ENCODE measurements at regions not wholly inside any gene's neighbourhood (a gene's known extent, or its start where the extent isn't known, plus 50 kb on each side); places are given as distances from the start of the nearest gene placed in this dataset.

DNA sequence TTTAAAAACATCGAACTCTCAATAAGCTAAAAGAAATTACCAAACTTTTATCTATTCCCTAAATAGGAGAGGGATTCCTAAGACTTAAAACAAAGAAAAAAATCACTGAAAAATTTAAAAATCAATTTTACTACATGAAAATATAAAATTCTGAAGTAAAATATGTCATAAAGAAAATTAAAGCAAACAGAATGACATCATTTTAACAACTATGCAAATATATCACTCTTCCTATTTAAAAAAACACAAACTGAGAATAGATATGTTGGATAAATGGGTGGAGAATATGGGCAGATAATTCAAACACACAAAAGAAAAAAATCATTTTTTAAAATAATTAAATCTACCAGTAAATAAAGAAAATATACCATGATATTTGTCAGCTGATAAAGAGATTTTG is 510.0 kb downstream of the BCL11B start:
- Histone ChIP-seq H3K27me3 (ENCODE audit: insufficient read depth, low read length) (no peaks in the 10 kb centered on the region), H3K4me1 (ENCODE audit: insufficient read depth, low read length) (peaks cover 6% of the 10 kb centered on the region; the same call in 1 of the 2 replicates), H3K36me3 (ENCODE audit: insufficient read depth, low read depth, low read length) (no peaks in the 10 kb centered on the region), H3K4me3 (ENCODE audit: low read length) (no peak overlapping the region), H3K9me3 (ENCODE audit: insufficient read depth, low read depth, low read length) (peaks cover 4% of the 10 kb centered on the region; the same call in 1 of the 2 replicates), H3K27ac (ENCODE audit: low read length) (no peak overlapping the region), H3K9ac (ENCODE audit: low read depth, low read length) (no peak overlapping the region)

DNA sequence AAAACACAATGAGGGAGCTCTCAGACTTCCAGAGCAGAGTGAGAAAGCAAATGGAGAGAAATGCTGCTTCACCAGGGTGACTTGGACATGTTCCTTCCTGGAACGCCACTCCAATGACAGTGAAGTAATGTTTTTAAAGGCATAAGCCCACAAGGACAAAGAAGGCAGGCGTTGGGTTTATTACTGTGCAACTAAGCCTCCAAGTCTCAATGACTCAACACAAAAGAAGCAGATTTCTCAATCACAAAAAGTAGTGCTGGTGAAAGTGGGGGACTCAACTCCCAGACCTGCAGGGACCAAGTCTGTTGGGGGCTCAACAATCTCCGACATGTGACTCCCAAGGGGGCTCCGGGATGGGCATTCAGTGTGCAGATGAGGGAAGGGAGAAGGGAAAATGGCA is 505.2 kb downstream of the BCL11B start:
- Histone ChIP-seq H3K27ac (ENCODE audit: low read length) (no peak overlapping the region), H3K4me1 (ENCODE audit: insufficient read depth, low read length) (peaks cover 6% of the 10 kb centered on the region; the same call in 1 of the 2 replicates), H3K9me3 (ENCODE audit: insufficient read depth, low read depth, low read length) (peaks cover 4% of the 10 kb centered on the region; the same call in 1 of the 2 replicates), H3K4me3 (ENCODE audit: low read length) (no peak overlapping the region), H3K36me3 (ENCODE audit: insufficient read depth, low read depth, low read length) (no peaks in the 10 kb centered on the region), H3K9ac (ENCODE audit: low read depth, low read length) (no peak overlapping the region), H3K27me3 (ENCODE audit: insufficient read depth, low read length) (no peaks in the 10 kb centered on the region)

DNA sequence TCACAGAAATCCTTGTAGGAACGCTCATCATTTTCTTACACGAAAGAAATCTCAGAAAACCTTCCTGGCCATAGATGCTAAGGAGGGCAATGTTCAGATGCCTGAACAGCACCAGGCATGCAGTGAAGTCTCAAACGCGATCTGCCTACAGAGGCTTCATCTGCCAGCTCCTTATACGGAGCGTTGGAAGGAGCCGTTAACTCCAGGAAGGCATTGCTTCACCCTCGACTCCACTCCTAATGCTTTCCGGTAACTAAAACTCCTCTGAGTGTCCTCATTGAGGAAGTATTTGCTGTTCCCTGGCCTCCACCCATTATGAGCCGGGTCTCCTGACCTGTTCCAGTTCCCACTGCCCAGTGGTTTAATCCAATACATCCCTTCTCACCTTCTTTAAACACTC is 502.7 kb downstream of the BCL11B start:
- no peaks in the 10 kb centered on the region for H3K9me3 ChIP-seq (ENCODE audit: insufficient read depth, low read depth, low read length)
- no peak overlapping the region for H3K9ac ChIP-seq (ENCODE audit: low read depth, low read length)
- no peaks in the 10 kb centered on the region for H3K36me3 ChIP-seq (ENCODE audit: insufficient read depth, low read depth, low read length)
- H3K4me1 ChIP-seq (ENCODE audit: insufficient read depth, low read length): peaks cover 6% of the 10 kb centered on the region; the same call in 1 of the 2 replicates
- no peak overlapping the region for H3K27ac ChIP-seq (ENCODE audit: low read length)
- H3K27me3 ChIP-seq (ENCODE audit: insufficient read depth, low read length): no peaks in the 10 kb centered on the region
- H3K4me3 ChIP-seq (ENCODE audit: low read length): no peak overlapping the region

DNA sequence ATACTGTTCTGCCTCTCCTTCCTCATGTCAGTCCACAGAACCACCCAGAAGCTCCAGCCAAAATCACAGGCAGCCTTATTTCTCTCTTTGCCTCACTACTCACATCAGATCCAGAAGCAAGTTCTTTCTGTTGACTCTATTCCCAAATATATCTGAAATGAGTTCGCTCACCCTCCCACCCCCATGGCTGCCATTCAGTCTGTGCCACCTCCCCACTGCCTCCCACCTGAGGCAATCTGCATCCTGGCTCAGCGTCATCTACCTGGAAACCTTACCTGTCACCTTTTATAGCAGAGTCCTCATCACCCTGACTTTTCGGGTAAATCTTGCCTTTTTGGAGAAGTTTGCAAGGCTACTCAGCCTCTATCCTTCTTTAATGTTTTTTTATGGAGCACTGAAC is 501.8 kb downstream of the BCL11B start:
- Histone ChIP-seq H3K36me3 (ENCODE audit: insufficient read depth, low read depth, low read length) (no peaks in the 10 kb centered on the region), H3K4me3 (ENCODE audit: low read length) (no peak overlapping the region), H3K9me3 (ENCODE audit: insufficient read depth, low read depth, low read length) (no peaks in the 10 kb centered on the region), H3K27ac (ENCODE audit: low read length) (no peak overlapping the region), H3K9ac (ENCODE audit: low read depth, low read length) (no peak overlapping the region), H3K27me3 (ENCODE audit: insufficient read depth, low read length) (no peaks in the 10 kb centered on the region), H3K4me1 (ENCODE audit: insufficient read depth, low read length) (peaks cover 8% of the 10 kb centered on the region; the same call in 1 of the 2 replicates)

DNA sequence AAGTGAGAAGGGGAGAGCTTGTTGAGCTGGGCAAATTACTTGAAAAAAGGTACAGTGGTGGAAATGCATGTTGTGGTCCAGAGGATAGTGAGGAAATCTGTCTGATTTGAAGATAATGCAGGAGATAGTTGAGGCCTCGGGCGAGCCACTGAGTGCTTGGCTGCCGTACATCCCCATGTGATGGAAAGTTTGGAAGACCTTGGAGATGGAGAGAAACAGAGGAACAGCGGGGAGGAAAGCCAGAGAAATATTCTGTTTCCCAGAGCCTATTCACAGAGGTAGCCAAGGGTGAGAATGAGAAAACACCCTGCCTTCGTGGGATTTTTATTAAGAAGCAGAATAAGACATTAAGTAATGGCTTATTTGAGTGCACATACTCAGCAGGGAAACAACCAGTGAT is 498.2 kb downstream of the BCL11B start:
- Histone ChIP-seq H3K27me3 (ENCODE audit: insufficient read depth, low read length) (no peaks in the 10 kb centered on the region), H3K4me3 (ENCODE audit: low read length) (no peak overlapping the region), H3K27ac (ENCODE audit: low read length) (no peak overlapping the region), H3K36me3 (ENCODE audit: insufficient read depth, low read depth, low read length) (no peaks in the 10 kb centered on the region), H3K9ac (ENCODE audit: low read depth, low read length) (no peak overlapping the region), H3K4me1 (ENCODE audit: insufficient read depth, low read length) (0 out of 2 replicates have a peak, but pooled peaks cover 5% of the 10 kb centered on the region), H3K9me3 (ENCODE audit: insufficient read depth, low read depth, low read length) (no peaks in the 10 kb centered on the region)

DNA sequence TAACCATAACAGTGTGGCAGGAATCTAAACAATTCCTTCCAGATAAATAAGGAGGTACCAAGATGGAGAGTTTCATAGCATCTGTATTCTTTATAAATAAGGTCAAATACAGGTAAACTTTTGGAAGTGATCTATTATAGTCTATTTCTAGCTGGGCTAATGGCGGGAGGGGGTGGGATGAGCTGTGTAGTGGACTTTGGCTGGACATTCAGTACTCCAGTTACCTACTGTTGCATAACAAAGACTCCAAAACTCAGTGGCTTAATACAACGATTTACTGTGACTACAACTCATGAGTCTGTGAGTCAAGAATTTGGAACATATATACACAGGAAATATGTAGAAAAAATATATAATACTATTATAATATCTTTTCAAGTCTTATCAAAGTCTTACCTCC is 496.1 kb downstream of the BCL11B start:
- Histone ChIP-seq H3K27ac (ENCODE audit: low read length) (no peak overlapping the region), H3K4me1 (ENCODE audit: insufficient read depth, low read length) (0 out of 2 replicates have a peak, but pooled peaks cover 5% of the 10 kb centered on the region), H3K9me3 (ENCODE audit: insufficient read depth, low read depth, low read length) (no peaks in the 10 kb centered on the region), H3K9ac (ENCODE audit: low read depth, low read length) (no peak overlapping the region), H3K36me3 (ENCODE audit: insufficient read depth, low read depth, low read length) (no peaks in the 10 kb centered on the region), H3K27me3 (ENCODE audit: insufficient read depth, low read length) (no peaks in the 10 kb centered on the region), H3K4me3 (ENCODE audit: low read length) (no peak overlapping the region)

DNA sequence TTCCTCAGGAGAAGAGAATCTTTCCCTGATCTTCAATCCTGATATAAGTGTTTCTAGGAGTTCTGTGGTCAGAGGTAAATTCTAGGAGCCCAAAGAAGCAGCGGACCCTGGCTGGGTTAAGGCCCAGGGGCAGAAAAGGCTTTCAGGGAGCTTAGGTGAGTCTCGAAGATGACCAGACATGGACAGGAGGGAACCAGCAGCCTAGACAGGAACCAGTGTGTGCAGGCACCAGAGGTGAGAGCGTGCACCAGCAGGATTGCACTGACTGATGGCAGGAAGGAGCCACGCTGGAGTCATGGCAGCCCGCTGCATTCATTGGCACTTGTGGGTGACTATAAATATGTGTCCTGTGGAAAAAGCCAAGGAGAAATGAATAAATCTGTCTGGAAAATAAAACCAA is 489.9 kb downstream of the BCL11B start:
- Histone ChIP-seq H3K9me3 (ENCODE audit: insufficient read depth, low read depth, low read length) (no peaks in the 10 kb centered on the region), H3K4me1 (ENCODE audit: insufficient read depth, low read length) (no peaks in the 10 kb centered on the region), H3K9ac (ENCODE audit: low read depth, low read length) (no peak overlapping the region), H3K36me3 (ENCODE audit: insufficient read depth, low read depth, low read length) (no peaks in the 10 kb centered on the region), H3K4me3 (ENCODE audit: low read length) (no peak overlapping the region), H3K27ac (ENCODE audit: low read length) (no peak overlapping the region), H3K27me3 (ENCODE audit: insufficient read depth, low read length) (no peaks in the 10 kb centered on the region)

DNA sequence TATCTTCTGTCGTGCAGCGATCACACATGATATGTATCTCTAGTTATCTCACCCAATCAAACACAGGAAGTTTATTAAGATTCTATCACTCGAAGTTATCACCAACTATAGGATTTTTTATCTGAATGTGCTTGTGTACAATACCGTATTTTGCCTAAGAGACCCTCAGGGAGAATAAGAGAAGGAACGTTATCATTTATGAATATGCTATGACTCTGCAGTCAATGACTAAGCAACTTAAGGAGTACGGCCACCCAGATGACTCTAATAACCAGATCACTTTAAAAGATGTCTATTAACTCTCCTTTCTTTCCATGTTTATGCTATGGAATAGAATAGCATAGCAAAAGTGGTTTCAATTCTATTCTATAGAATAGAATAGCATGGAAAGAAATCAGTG is 486.4 kb downstream of the BCL11B start:
- Histone ChIP-seq H3K36me3 (ENCODE audit: insufficient read depth, low read depth, low read length) (no peaks in the 10 kb centered on the region), H3K9me3 (ENCODE audit: insufficient read depth, low read depth, low read length) (no peaks in the 10 kb centered on the region), H3K27ac (ENCODE audit: low read length) (no peak overlapping the region), H3K27me3 (ENCODE audit: insufficient read depth, low read length) (no peaks in the 10 kb centered on the region), H3K9ac (ENCODE audit: low read depth, low read length) (no peak overlapping the region), H3K4me3 (ENCODE audit: low read length) (no peak overlapping the region), H3K4me1 (ENCODE audit: insufficient read depth, low read length) (no peaks in the 10 kb centered on the region)

DNA sequence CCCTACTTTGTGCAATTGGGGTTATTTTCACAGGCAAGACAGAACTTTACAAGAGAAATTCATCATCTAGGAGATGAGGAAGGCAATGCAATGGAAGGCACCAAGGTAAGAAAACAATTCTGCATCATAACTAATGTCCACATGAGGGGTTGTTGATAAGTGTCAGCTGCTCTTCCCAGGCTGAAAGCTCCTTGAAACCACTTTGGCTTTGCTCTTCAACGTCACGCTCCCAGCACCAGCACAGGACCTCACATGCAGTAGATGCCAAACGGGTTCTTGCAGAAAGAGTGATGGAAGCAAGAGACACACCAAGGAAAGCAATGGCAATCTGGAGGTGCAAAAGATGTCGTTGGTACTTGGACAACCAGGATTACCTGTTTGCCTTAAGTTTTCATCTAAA is 485.5 kb downstream of the BCL11B start:
- Histone ChIP-seq H3K36me3 (ENCODE audit: insufficient read depth, low read depth, low read length) (no peaks in the 10 kb centered on the region), H3K9ac (ENCODE audit: low read depth, low read length) (no peak overlapping the region), H3K4me1 (ENCODE audit: insufficient read depth, low read length) (no peaks in the 10 kb centered on the region), H3K4me3 (ENCODE audit: low read length) (no peak overlapping the region), H3K27me3 (ENCODE audit: insufficient read depth, low read length) (no peaks in the 10 kb centered on the region), H3K9me3 (ENCODE audit: insufficient read depth, low read depth, low read length) (no peaks in the 10 kb centered on the region), H3K27ac (ENCODE audit: low read length) (no peak overlapping the region)

DNA sequence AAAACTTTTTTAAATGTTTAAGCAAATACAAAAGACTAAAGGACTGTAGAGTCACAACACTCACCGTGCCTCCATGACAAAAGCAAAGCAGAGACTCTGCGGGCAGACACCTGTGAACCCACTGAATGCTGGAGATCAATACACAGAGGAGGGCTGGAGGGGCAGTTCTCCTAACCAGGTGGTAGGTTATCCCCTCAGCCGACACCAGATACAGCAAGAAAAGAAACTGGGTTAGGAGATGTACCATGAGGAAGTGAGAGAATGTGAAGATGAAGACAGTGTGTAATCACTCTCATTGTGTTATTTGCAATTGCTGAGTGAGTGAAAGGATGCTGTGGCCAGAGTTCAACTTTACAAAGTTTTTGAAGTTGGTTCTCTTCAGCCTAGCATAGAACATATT is 480.3 kb downstream of the BCL11B start:
- no peak overlapping the region for H3K9ac ChIP-seq (ENCODE audit: low read depth, low read length)
- H3K4me1 ChIP-seq (ENCODE audit: insufficient read depth, low read length): no peaks in the 10 kb centered on the region
- no peaks in the 10 kb centered on the region for H3K36me3 ChIP-seq (ENCODE audit: insufficient read depth, low read depth, low read length)
- no peak overlapping the region for H3K4me3 ChIP-seq (ENCODE audit: low read length)
- H3K27me3 ChIP-seq (ENCODE audit: insufficient read depth, low read length): no peaks in the 10 kb centered on the region
- peaks cover 4% of the 10 kb centered on the region; the same call in 1 of the 2 replicates for H3K9me3 ChIP-seq (ENCODE audit: insufficient read depth, low read depth, low read length)
- H3K27ac ChIP-seq (ENCODE audit: low read length): no peak overlapping the region

DNA sequence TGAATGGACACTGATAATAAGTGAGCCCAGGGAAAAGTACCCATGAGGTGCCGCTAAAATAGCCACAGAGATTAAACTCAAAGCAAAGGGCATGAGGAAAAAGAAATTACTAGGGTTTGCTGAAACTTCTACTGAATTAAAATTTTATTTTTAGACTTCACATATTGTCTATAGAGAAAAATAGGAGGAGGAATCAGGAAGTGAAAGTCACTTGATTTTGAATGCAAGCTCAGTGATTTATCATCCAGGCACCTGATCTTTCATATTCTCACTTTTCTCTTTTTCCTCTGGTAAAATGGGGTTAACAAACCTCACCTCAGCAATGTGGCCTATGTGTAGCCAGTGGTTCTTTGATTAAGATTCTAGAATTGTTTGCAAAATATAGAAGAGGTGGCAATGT is 479.8 kb downstream of the BCL11B start:
- Histone ChIP-seq H3K27ac (ENCODE audit: low read length) (no peak overlapping the region), H3K9ac (ENCODE audit: low read depth, low read length) (no peak overlapping the region), H3K36me3 (ENCODE audit: insufficient read depth, low read depth, low read length) (no peaks in the 10 kb centered on the region), H3K4me1 (ENCODE audit: insufficient read depth, low read length) (no peaks in the 10 kb centered on the region), H3K27me3 (ENCODE audit: insufficient read depth, low read length) (no peaks in the 10 kb centered on the region), H3K4me3 (ENCODE audit: low read length) (no peak overlapping the region), H3K9me3 (ENCODE audit: insufficient read depth, low read depth, low read length) (peaks cover 4% of the 10 kb centered on the region; the same call in 1 of the 2 replicates)

DNA sequence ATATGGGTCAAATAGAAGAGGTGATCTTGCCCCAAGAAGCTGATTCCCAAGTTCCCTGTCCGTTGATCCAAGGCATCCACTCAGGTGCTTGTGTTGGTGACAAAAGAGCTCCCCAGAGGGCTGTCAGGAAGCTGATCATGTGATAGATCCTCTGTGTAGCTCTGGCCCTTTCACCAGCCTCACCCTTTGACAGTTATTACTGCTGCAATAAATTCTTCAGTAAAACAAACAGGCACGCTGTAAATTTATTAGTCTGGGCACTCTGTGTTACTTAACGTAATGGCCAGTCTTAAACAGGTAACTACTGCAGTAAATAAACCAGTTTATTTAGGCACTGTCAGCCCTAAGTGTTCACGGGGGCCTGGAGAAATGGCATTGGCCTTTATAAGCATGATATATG is 473.9 kb downstream of the BCL11B start:
- Histone ChIP-seq H3K4me1 (ENCODE audit: insufficient read depth, low read length) (no peaks in the 10 kb centered on the region), H3K36me3 (ENCODE audit: insufficient read depth, low read depth, low read length) (no peaks in the 10 kb centered on the region), H3K27ac (ENCODE audit: low read length) (no peak overlapping the region)

DNA sequence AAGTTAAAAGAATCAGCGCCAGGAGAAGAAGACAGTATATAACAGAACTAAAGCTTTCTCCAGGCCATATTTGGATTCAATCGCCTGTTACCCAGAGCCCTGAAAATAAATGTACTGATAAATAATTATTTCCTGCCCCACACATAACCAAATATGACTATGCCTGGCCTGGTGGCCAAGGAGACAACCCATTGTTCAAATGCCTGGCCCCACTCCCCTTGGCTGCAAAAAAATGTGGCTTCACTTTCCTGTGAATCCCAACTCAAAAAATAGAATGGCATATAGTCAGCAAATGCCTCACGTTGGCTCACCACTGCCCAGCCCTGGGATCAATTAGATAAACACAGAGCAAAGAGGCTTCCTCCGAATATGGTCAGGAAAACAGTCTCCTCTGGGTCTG is 472.1 kb downstream of the BCL11B start:
- H3K4me3 ChIP-seq (ENCODE audit: low read length): no peak overlapping the region
- H3K4me1 ChIP-seq (ENCODE audit: insufficient read depth, low read length): no peaks in the 10 kb centered on the region
- H3K27ac ChIP-seq (ENCODE audit: low read length): no peak overlapping the region
- H3K36me3 ChIP-seq (ENCODE audit: insufficient read depth, low read depth, low read length): no peaks in the 10 kb centered on the region
- H3K9ac ChIP-seq (ENCODE audit: low read depth, low read length): no peak overlapping the region
- H3K27me3 ChIP-seq (ENCODE audit: insufficient read depth, low read length): no peaks in the 10 kb centered on the region
- H3K9me3 ChIP-seq (ENCODE audit: insufficient read depth, low read depth, low read length): no peaks in the 10 kb centered on the region

More for the DNA sequence above, 473.9 kb downstream of the BCL11B start:
- no peak overlapping the region for H3K4me3 ChIP-seq (ENCODE audit: low read length)
- no peaks in the 10 kb centered on the region for H3K27me3 ChIP-seq (ENCODE audit: insufficient read depth, low read length)
- peaks cover 4% of the 10 kb centered on the region; the same call in 1 of the 2 replicates for H3K9me3 ChIP-seq (ENCODE audit: insufficient read depth, low read depth, low read length)
- H3K9ac ChIP-seq (ENCODE audit: low read depth, low read length): no peak overlapping the region
